ENCODE measurements at regions not wholly inside any gene's neighbourhood (a gene's known extent, or its start where the extent isn't known, plus 50 kb on each side); places are given as distances from the start of the nearest gene placed in this dataset.
"Not testable (repeated sequence)": the region's sequence is repeated elsewhere in the genome, so short reads cannot be mapped to it uniquely, and the experiment has no call there.

DNA sequence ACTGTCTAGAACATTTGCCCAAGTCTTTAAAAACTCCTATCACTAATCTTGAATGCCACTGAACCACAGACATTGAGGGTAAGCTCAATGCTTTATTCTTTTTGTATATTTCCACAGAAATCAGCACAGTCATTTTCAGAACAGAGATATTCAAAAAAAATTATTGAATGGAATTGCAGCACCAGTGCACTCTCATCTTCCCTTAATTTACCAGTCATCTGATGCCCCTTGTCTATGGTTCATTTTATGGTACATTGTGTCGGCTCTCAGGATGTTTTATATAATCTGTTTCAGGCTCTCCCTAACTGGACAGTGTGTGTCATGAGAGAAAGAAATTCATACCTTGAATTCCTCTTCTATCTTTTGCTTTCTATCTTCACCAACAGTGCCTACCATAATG, 158.4 kb upstream of the NR4A3 start:
- DNase-seq (ENCODE audit: low read depth in 1 of 2, low spot score in 1 of 2) = no peak

DNA sequence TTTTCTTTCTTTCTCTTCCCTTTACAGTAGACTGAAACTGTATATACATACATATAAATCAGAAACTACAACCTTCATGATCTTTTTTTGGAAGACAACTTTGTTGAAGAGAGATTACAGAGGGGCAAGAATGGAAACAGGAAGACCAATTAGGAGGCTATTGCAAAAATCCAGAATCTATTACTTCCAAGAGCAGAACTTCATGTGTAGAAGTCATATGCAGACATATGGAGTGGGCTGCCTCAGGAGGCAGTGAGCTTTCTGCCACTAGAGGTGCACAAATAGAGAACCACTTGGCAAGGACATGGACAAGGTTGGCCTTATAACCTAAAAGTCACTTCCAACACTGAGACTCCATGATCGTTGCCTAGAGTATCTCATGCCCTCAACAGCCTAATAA, 157.8 kb upstream of the NR4A3 start:
- DNase-seq (ENCODE audit: low read depth in 1 of 2, low spot score in 1 of 2) = no peak
- Histone ChIP-seq H3K27me3 (ENCODE audit: insufficient read depth, poor library complexity, severe bottlenecking) (no peaks in the 10 kb centered on the region), H3K4me3 (replicated peaks; ENCODE audit: insufficient read depth, low read length) (no peak overlapping the region), H3K27ac (replicated peaks) (no peak overlapping the region)
- TF ChIP-seq GABPA (IDR thresholded peaks at IDR 0.05; ENCODE audit: low read depth) (no peak), SPI1 (IDR thresholded peaks at IDR 0.05; ENCODE audit: borderline replicate concordance, low read depth) (no peak), POLR2AphosphoS5 (IDR thresholded peaks at IDR 0.05; ENCODE audit: low read depth) (no peak)
- TF ChIP-seq, protein P1, sequence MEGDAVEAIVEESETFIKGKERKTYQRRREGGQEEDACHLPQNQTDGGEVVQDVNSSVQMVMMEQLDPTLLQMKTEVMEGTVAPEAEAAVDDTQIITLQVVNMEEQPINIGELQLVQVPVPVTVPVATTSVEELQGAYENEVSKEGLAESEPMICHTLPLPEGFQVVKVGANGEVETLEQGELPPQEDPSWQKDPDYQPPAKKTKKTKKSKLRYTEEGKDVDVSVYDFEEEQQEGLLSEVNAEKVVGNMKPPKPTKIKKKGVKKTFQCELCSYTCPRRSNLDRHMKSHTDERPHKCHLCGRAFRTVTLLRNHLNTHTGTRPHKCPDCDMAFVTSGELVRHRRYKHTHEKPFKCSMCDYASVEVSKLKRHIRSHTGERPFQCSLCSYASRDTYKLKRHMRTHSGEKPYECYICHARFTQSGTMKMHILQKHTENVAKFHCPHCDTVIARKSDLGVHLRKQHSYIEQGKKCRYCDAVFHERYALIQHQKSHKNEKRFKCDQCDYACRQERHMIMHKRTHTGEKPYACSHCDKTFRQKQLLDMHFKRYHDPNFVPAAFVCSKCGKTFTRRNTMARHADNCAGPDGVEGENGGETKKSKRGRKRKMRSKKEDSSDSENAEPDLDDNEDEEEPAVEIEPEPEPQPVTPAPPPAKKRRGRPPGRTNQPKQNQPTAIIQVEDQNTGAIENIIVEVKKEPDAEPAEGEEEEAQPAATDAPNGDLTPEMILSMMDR (IDR thresholded peaks at IDR 0.05; ENCODE audit: insufficient read depth, low read length) = no peak
- TF ChIP-seq, protein P2, sequence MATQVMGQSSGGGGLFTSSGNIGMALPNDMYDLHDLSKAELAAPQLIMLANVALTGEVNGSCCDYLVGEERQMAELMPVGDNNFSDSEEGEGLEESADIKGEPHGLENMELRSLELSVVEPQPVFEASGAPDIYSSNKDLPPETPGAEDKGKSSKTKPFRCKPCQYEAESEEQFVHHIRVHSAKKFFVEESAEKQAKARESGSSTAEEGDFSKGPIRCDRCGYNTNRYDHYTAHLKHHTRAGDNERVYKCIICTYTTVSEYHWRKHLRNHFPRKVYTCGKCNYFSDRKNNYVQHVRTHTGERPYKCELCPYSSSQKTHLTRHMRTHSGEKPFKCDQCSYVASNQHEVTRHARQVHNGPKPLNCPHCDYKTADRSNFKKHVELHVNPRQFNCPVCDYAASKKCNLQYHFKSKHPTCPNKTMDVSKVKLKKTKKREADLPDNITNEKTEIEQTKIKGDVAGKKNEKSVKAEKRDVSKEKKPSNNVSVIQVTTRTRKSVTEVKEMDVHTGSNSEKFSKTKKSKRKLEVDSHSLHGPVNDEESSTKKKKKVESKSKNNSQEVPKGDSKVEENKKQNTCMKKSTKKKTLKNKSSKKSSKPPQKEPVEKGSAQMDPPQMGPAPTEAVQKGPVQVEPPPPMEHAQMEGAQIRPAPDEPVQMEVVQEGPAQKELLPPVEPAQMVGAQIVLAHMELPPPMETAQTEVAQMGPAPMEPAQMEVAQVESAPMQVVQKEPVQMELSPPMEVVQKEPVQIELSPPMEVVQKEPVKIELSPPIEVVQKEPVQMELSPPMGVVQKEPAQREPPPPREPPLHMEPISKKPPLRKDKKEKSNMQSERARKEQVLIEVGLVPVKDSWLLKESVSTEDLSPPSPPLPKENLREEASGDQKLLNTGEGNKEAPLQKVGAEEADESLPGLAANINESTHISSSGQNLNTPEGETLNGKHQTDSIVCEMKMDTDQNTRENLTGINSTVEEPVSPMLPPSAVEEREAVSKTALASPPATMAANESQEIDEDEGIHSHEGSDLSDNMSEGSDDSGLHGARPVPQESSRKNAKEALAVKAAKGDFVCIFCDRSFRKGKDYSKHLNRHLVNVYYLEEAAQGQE (IDR thresholded peaks at IDR 0.05; ENCODE audit: insufficient replicate concordance, low read depth) = no peak

More for the DNA sequence above, 158.4 kb upstream of the NR4A3 start:
- TF ChIP-seq, protein P2 (IDR thresholded peaks at IDR 0.05; ENCODE audit: insufficient replicate concordance, low read depth) = no peak
- no peak for TF ChIP-seq SPI1 (IDR thresholded peaks at IDR 0.05; ENCODE audit: borderline replicate concordance, low read depth)
- TF ChIP-seq GABPA (IDR thresholded peaks at IDR 0.05; ENCODE audit: low read depth) = no peak
- TF ChIP-seq, protein P1 (IDR thresholded peaks at IDR 0.05; ENCODE audit: insufficient read depth, low read length) = no peak
- TF ChIP-seq POLR2AphosphoS5 (IDR thresholded peaks at IDR 0.05; ENCODE audit: low read depth) = no peak
- H3K27me3 ChIP-seq (ENCODE audit: insufficient read depth, poor library complexity, severe bottlenecking) = no peaks in the 10 kb centered on the region
- no peak overlapping the region for H3K4me3 ChIP-seq (replicated peaks; ENCODE audit: insufficient read depth, low read length)
- H3K27ac ChIP-seq (replicated peaks) = no peak overlapping the region

DNA sequence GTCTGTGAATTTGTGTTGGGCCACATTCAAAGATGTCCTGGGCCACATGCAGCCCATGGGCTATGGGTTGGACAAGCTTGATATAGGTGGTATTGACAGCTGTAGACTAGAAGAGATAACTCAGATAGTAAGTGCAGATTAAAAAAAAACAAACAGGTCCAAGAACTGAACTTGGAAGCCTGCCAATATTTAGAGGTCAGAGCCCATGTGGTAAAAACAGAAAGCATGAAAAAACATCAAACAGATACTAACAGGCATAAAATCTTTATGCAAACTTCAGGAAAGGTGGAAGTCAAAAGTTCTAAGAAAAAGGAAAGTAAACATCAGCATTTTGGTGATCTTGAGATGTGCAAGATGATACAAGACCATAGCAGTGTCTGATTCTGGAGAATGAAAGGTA, 155.1 kb upstream of the NR4A3 start:
- Histone ChIP-seq H3K27me3 (ENCODE audit: insufficient read depth, poor library complexity, severe bottlenecking) (no peaks in the 10 kb centered on the region), H3K4me3 (replicated peaks; ENCODE audit: insufficient read depth, low read length) (no peak overlapping the region), H3K27ac (replicated peaks) (no peak overlapping the region)
- TF ChIP-seq, protein P2 (IDR thresholded peaks at IDR 0.05; ENCODE audit: insufficient replicate concordance, low read depth) = no peak
- TF ChIP-seq SPI1 (IDR thresholded peaks at IDR 0.05; ENCODE audit: borderline replicate concordance, low read depth) = no peak
- no peak for TF ChIP-seq POLR2AphosphoS5 (IDR thresholded peaks at IDR 0.05; ENCODE audit: low read depth)
- TF ChIP-seq GABPA (IDR thresholded peaks at IDR 0.05; ENCODE audit: low read depth) = no peak
- TF ChIP-seq, protein P1 (IDR thresholded peaks at IDR 0.05; ENCODE audit: insufficient read depth, low read length) = no peak
- no peak for DNase-seq (ENCODE audit: low read depth in 1 of 2, low spot score in 1 of 2)

DNA sequence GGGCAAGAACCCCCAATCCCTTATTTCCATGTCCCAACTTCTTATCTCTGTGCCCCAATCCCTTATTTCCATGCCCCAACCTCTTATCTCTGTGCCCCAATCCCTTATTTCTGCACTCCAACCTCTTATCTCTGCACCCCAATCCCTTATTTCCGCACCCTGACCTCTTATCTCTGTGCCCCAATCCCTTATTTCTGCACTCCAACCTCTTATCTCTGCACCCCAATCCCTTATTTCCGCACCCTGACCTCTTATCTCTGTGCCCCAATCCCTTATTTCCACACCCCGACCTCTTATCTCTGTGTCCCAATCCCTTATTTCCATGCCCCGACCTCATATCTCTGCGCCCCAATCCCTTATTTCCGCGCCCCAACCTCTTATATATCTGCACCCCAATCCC, 150.8 kb upstream of the NR4A3 start:
- not testable (repeated sequence) for H3K4me3 ChIP-seq (replicated peaks; ENCODE audit: insufficient read depth, low read length)

More for the DNA sequence above, 150.8 kb upstream of the NR4A3 start:
- H3K27ac ChIP-seq (replicated peaks); DNase-seq (ENCODE audit: low read depth in 1 of 2, low spot score in 1 of 2); H3K27me3 ChIP-seq (ENCODE audit: insufficient read depth, poor library complexity, severe bottlenecking): not testable (repeated sequence)

All from HL-60 (cell line).